SK-N-SH (cell line): ENCODE measurements at regions not wholly inside any gene's neighbourhood (a gene's known extent, or its start where the extent isn't known, plus 50 kb on each side); places are given as distances from the start of the nearest gene placed in this dataset.

Experiments used
- CTCF ChIA-PET: fragments of 300-600, 350-600 bp; formaldehyde crosslinking; extraction: SDS; loops from one replicate; lab custom pipeline; 2021; lab: Yijun Ruan, JAX
- POLR2A ChIA-PET: fragments of 350-600 bp; sonication (Branson Sonifier 250); formaldehyde crosslinking; extraction: SDS; loops from one replicate; lab custom pipeline; 2020; ENCODE audit warnings: antibody characterized with exemption, inconsistent platforms; lab: Yijun Ruan, JAX
- DNase-seq: peaks from one replicate; pipeline ENCODE4 v3.0.0; 2012
- H2AFZ ChIP-seq: fragments of 200-600 bp; sonication (generic); 2 replicates; pipeline ENCODE4 v1.8.1; 2016; ENCODE audit warnings: antibody characterized with exemption, mild to moderate bottlenecking, low read depth
- H3F3A ChIP-seq: fragments of 200-600 bp; sonication (generic); replicated peaks from 2 replicates; pipeline ENCODE3; 2016; ENCODE audit warnings: antibody characterized with exemption, mild to moderate bottlenecking; ENCODE audit not compliant: insufficient read depth
- H3K27ac ChIP-seq, 2 experiments: fragments of 200-500 bp in 1 of 2; fragments of 200-600 bp in 1 of 2; sonication (Bioruptor generic) in 1 of 2; sonication (generic), shearing (Covaris generic) in 1 of 2; 2 replicates each; pipeline versions ENCODE4 v1.5.1 to v1.6.1; 2014 to 2016; ENCODE audit warnings: low read depth in 2 of 2, inconsistent platforms in 1 of 2, low read length in 1 of 2, mild to moderate bottlenecking in 1 of 2, mixed read lengths in 1 of 2
- H3K27me3 ChIP-seq: fragments of 200-600 bp; sonication (generic), shearing (Covaris generic); 2 replicates; pipeline ENCODE4 v1.6.1; 2016; ENCODE audit warnings: mixed run types; ENCODE audit not compliant: insufficient read depth
- H3K36me3 ChIP-seq, 2 experiments: fragments of 200-500 bp in 1 of 2; fragments of 200-600 bp in 1 of 2; sonication (Bioruptor generic) in 1 of 2; sonication (generic) in 1 of 2; replicated peaks in 1 of 2; 2 replicates each; pipeline versions ENCODE3 to v1.5.1; 2014 to 2016; ENCODE audit warnings: low read length in 1 of 2, mild to moderate bottlenecking in 1 of 2; ENCODE audit not compliant: insufficient read depth in 2 of 2, control insufficient read depth in 1 of 2
- H3K4me1 ChIP-seq, 2 experiments: fragments of 200-500 bp in 1 of 2; fragments of 200-600 bp in 1 of 2; sonication (Bioruptor generic) in 1 of 2; sonication (generic), shearing (Covaris generic) in 1 of 2; 2 replicates each; pipeline versions ENCODE4 v1.5.1 to v1.6.1; 2014 to 2016; ENCODE audit warnings: low read depth in 1 of 2, low read length in 1 of 2, mixed run types in 1 of 2; ENCODE audit not compliant: insufficient read depth in 2 of 2, control insufficient read depth in 1 of 2
- H3K4me2 ChIP-seq: fragments of 200-600 bp; sonication (generic), shearing (Covaris generic); 2 replicates; pipeline ENCODE4 v1.6.1; 2017; ENCODE audit warnings: mixed run types
- H3K4me3 ChIP-seq, 2 experiments: fragments of 200-500 bp in 1 of 2; fragments of 200-600 bp in 1 of 2; sonication (Bioruptor generic) in 1 of 2; sonication (generic), shearing (Covaris generic) in 1 of 2; 2 replicates each; pipeline versions ENCODE4 v1.5.1 to v1.8.1; 2014 to 2016; ENCODE audit warnings: low read depth in 2 of 2, inconsistent platforms in 1 of 2, low read length in 1 of 2, mild to moderate bottlenecking in 1 of 2, mixed read lengths in 1 of 2, moderate library complexity in 1 of 2
- H3K79me2 ChIP-seq: fragments of 200-600 bp; sonication (generic); 2 replicates; pipeline ENCODE4 v1.8.1; 2017; ENCODE audit warnings: mild to moderate bottlenecking; ENCODE audit not compliant: insufficient read depth
- H3K9ac ChIP-seq: fragments of 200-600 bp; sonication (generic); 2 replicates; pipeline ENCODE4 v1.6.1; 2017; ENCODE audit warnings: mixed run types
- H3K9me2 ChIP-seq: fragments of 200-600 bp; sonication (generic); 2 replicates; pipeline ENCODE4 v1.6.1; 2017; ENCODE audit warnings: mixed run types
- H3K9me3 ChIP-seq: fragments of 200-600 bp; sonication (generic); 2 replicates; pipeline ENCODE4 v1.6.1; 2017; ENCODE audit warnings: mixed run types, mild to moderate bottlenecking, moderate library complexity
- H4K20me1 ChIP-seq: fragments of 200-600 bp; sonication (generic); 2 replicates; pipeline ENCODE4 v1.6.1; 2017; ENCODE audit warnings: mild to moderate bottlenecking, mixed run types; ENCODE audit not compliant: insufficient read depth
- CHD2 ChIP-seq: fragments of 150-350 bp; IDR thresholded peaks from 2 replicates; pipeline ENCODE4 v1.6.1; 2018; ENCODE audit warnings: low read length; ENCODE audit not compliant: partially characterized antibody
- EP300 ChIP-seq, 2 experiments: IDR thresholded peaks; 2 replicates each; pipeline versions ENCODE4 v1.4.0 to v1.6.1; 2012; ENCODE audit warnings: borderline replicate concordance in 1 of 2, low read depth in 1 of 2, low read length in 1 of 2
- EZH2phosphoT487 ChIP-seq: fragments of 200-600 bp; sonication (generic); IDR thresholded peaks from 2 replicates; pipeline ENCODE4 v1.6.1; 2017; ENCODE audit warnings: low read depth, mixed run types, mild to moderate bottlenecking, antibody characterized with exemption, moderate library complexity, borderline replicate concordance
- FOSL2 ChIP-seq: IDR thresholded peaks from 2 replicates; pipeline ENCODE4 v1.4.0; 2012; ENCODE audit warnings: low read depth, mild to moderate bottlenecking, moderate library complexity, borderline replicate concordance
- FOXJ3 ChIP-seq: sonication (generic); formaldehyde crosslinking; IDR thresholded peaks from 2 replicates; pipeline ENCODE4 v1.5.1; 2020; ENCODE audit warnings: mild to moderate bottlenecking, missing genetic modification reagents
- JUND ChIP-seq: IDR thresholded peaks from 2 replicates; pipeline ENCODE4 v1.4.0; 2012
- MXI1 ChIP-seq: IDR thresholded peaks from 2 replicates; pipeline ENCODE4 v1.6.1; 2012; ENCODE audit warnings: mild to moderate bottlenecking, low read depth, low read length, improper control_type of control experiment
- RFX5 ChIP-seq: IDR thresholded peaks from 2 replicates; pipeline ENCODE4 v1.6.1; 2012; ENCODE audit warnings: mild to moderate bottlenecking, improper control_type of control experiment, low read length
- SIN3A ChIP-seq: IDR thresholded peaks from 2 replicates; pipeline ENCODE4 v1.6.1; 2012; ENCODE audit warnings: low read depth, mild to moderate bottlenecking, low read length, moderate library complexity, borderline replicate concordance
- TCF12 ChIP-seq: IDR thresholded peaks from 2 replicates; pipeline ENCODE4 v1.4.0; 2012
- USF1 ChIP-seq: IDR thresholded peaks from 2 replicates; pipeline ENCODE4 v1.4.0; 2012; ENCODE audit warnings: low read depth, borderline replicate concordance
- WGBS: methylation state at CpG from one replicate; pipeline ENCODE4 v1.1.6; 2017; ENCODE audit warnings: low lambda C conversion rate; 5-methylcytosine and 5-hydroxymethylcytosine counted together
- TF ChIP-seq, protein P1 (sequence below): IDR thresholded peaks from 2 replicates; pipeline ENCODE4 v1.4.0; 2012; ENCODE audit warnings: low read depth, borderline replicate concordance

- no peak overlapping the region for H2AFZ ChIP-seq
- H3K9me2 ChIP-seq = no peaks in the 10 kb centered on the region
- no peaks in the 10 kb centered on the region for H3F3A ChIP-seq
- no peaks in the 10 kb centered on the region for H3K27me3 ChIP-seq
- H3K4me1 ChIP-seq = 0 out of 4 replicates have a peak, but pooled peaks cover 0 to 2% of the 10 kb centered on the region in 2 experiments
- no peak overlapping the region for H3K4me2 ChIP-seq
- no peak for DNase-seq
- 54% methylated on average over 1 of the region's 1 CpG for WGBS
- no peak overlapping the region for H3K27ac ChIP-seq
- ChIA-PET CTCF (no interaction called here), POLR2A (no interaction called here)
- 0 out of 2 replicates have a peak, but pooled peaks cover 3% of the 10 kb centered on the region for H3K9me3 ChIP-seq
- H4K20me1 ChIP-seq = no peaks in the 10 kb centered on the region
- no peak overlapping the region for H3K9ac ChIP-seq
- H3K4me3 ChIP-seq = no peak overlapping the region
- H3K36me3 ChIP-seq = no peaks in the 10 kb centered on the region
- TF ChIP-seq JUND (no peak), RFX5 (no peak), FOXJ3 (no peak), EP300 (IDR thresholded peaks at IDR 0.05; ENCODE audit: borderline replicate concordance in 1 of 2, low read depth in 1 of 2, low read length in 1 of 2) (no peak), USF1 (no peak), FOSL2 (no peak), MXI1 (no peak), SIN3A (no peak)
- H3K79me2 ChIP-seq = no peaks in the 10 kb centered on the region
Observed at GRCh38 chr5:159743234-159743633, 173.0 kb upstream of the ADRA1B start.

- no peaks in the 10 kb centered on the region for H4K20me1 ChIP-seq
- peaks cover 21% of the 10 kb centered on the region for H3F3A ChIP-seq
- POLR2A ChIA-PET = no interaction called here
- no peak overlapping the region for H2AFZ ChIP-seq
- no peaks in the 10 kb centered on the region for H3K36me3 ChIP-seq
- TF ChIP-seq EZH2phosphoT487 = no peak
- TF ChIP-seq, protein P1, sequence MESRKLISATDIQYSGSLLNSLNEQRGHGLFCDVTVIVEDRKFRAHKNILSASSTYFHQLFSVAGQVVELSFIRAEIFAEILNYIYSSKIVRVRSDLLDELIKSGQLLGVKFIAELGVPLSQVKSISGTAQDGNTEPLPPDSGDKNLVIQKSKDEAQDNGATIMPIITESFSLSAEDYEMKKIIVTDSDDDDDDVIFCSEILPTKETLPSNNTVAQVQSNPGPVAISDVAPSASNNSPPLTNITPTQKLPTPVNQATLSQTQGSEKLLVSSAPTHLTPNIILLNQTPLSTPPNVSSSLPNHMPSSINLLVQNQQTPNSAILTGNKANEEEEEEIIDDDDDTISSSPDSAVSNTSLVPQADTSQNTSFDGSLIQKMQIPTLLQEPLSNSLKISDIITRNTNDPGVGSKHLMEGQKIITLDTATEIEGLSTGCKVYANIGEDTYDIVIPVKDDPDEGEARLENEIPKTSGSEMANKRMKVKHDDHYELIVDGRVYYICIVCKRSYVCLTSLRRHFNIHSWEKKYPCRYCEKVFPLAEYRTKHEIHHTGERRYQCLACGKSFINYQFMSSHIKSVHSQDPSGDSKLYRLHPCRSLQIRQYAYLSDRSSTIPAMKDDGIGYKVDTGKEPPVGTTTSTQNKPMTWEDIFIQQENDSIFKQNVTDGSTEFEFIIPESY = no peak
- no peak for TF ChIP-seq TCF12
- no peak for TF ChIP-seq CHD2
- no peak overlapping the region for H3K27ac ChIP-seq
- CTCF ChIA-PET = interaction anchor here (1.0 kb wide), 1 partner anchor 240 kb away, joined by 3 read pairs; no protein-coding TSS in a partner anchor
- WGBS = 86% methylated on average over 4 of the region's 4 CpGs
- no peaks in the 10 kb centered on the region for H3K27me3 ChIP-seq
- H3K9ac ChIP-seq = no peak overlapping the region
- H3K4me2 ChIP-seq = no peak overlapping the region
- peaks cover 0 to 21% of the 10 kb centered on the region in 2 experiments; a peak in 1 of 4 replicates for H3K4me1 ChIP-seq
- no peak overlapping the region for H3K4me3 ChIP-seq
- DNase-seq = no peak
- H3K9me3 ChIP-seq = 0 out of 2 replicates have a peak, but pooled peaks cover 3% of the 10 kb centered on the region
- H3K9me2 ChIP-seq = no peaks in the 10 kb centered on the region
- no peaks in the 10 kb centered on the region for H3K79me2 ChIP-seq
Observed at GRCh38 chr5:159746707-159747106, 169.6 kb upstream of the ADRA1B start.
